Activated CD4-positive, alpha-beta memory T cell treated with anti-CD3 and anti-CD28 coated beads, Interleukin-2, amount 10 ng/mL, durations not matched to agents 7 days and 5 days (primary cell): ENCODE measurements at regions not wholly inside any gene's neighbourhood (a gene's known extent, or its start where the extent isn't known, plus 50 kb on each side); places are given as distances from the start of the nearest gene placed in this dataset.

ENCODE experiments used
- CTCF ChIA-PET: fragments of 350-600 bp; sonication (Branson Sonifier 250); formaldehyde crosslinking; loops from one replicate; lab custom pipeline; 2021; ENCODE audit warnings: antibody characterized with exemption, inconsistent platforms; lab: Charles Lee
- POLR2A ChIA-PET: fragments of 350-600 bp; sonication (Branson Sonifier 250); formaldehyde crosslinking; loops from one replicate; lab custom pipeline; 2021; ENCODE audit warnings: antibody characterized with exemption; lab: Charles Lee
- DNase-seq: peaks from one replicate; pipeline ENCODE4 v3.0.0-alpha.2; 2020
- H3K27ac Mint-ChIP-seq: one replicate; pipeline ENCODE4 v1.8.0; 2021; ENCODE audit warnings: mild to moderate bottlenecking, mixed read lengths
- H3K27me3 Mint-ChIP-seq: one replicate; pipeline ENCODE4 v1.8.0; 2021; ENCODE audit warnings: mixed read lengths
- H3K36me3 Mint-ChIP-seq: one replicate; pipeline ENCODE4 v1.8.0; 2021; ENCODE audit warnings: low read depth, mixed read lengths
- H3K4me1 Mint-ChIP-seq: one replicate; pipeline ENCODE4 v1.8.0; 2021; ENCODE audit warnings: mixed read lengths
- H3K4me3 Mint-ChIP-seq: one replicate; pipeline ENCODE4 v1.8.0; 2021; ENCODE audit warnings: mild to moderate bottlenecking, mixed read lengths
- H3K9me3 Mint-ChIP-seq: one replicate; pipeline ENCODE4 v1.8.0; 2021; ENCODE audit warnings: mixed read lengths

- ChIA-PET POLR2A (no interaction called here), CTCF (no interaction called here)
- Mint-ChIP-seq H3K4me3 (no peak overlapping the region), H3K36me3 (no peaks in the 10 kb centered on the region), H3K27ac (no peak overlapping the region), H3K9me3 (no peaks in the 10 kb centered on the region), H3K27me3 (no peaks in the 10 kb centered on the region), H3K4me1 (no peaks in the 10 kb centered on the region)
- DNase-seq, result no peak
These were observed 441.6 kb downstream of the OMA1 start for GRCh38 chr1:58104960-58105359.

GRCh38 chr1:58096714-58097113 is 449.8 kb downstream of the OMA1 start:
- H3K4me3 Mint-ChIP-seq, result no peak overlapping the region
- ChIA-PET CTCF (no interaction called here), POLR2A (no interaction called here)
- no peaks in the 10 kb centered on the region for H3K36me3 Mint-ChIP-seq
- no peaks in the 10 kb centered on the region for H3K27me3 Mint-ChIP-seq
- H3K4me1 Mint-ChIP-seq, result no peaks in the 10 kb centered on the region
- no peaks in the 10 kb centered on the region for H3K9me3 Mint-ChIP-seq
- no peak for DNase-seq
- H3K27ac Mint-ChIP-seq, result no peak overlapping the region

GRCh38 chr1:58095183-58095582 is 451.3 kb downstream of the OMA1 start:
- H3K4me1 Mint-ChIP-seq, result no peaks in the 10 kb centered on the region
- DNase-seq, result no peak
- ChIA-PET CTCF (no interaction called here), POLR2A (no interaction called here)
- no peaks in the 10 kb centered on the region for H3K36me3 Mint-ChIP-seq
- no peaks in the 10 kb centered on the region for H3K9me3 Mint-ChIP-seq
- H3K4me3 Mint-ChIP-seq, result no peak overlapping the region
- H3K27me3 Mint-ChIP-seq, result no peaks in the 10 kb centered on the region
- no peak overlapping the region for H3K27ac Mint-ChIP-seq

GRCh38 chr1:58094221-58094620 is 452.3 kb downstream of the OMA1 start:
- Mint-ChIP-seq H3K27me3 (no peaks in the 10 kb centered on the region), H3K27ac (no peak overlapping the region), H3K9me3 (no peaks in the 10 kb centered on the region), H3K4me3 (no peak overlapping the region), H3K36me3 (no peaks in the 10 kb centered on the region), H3K4me1 (no peaks in the 10 kb centered on the region)
- CTCF ChIA-PET, result no interaction called here
- POLR2A ChIA-PET, result no interaction called here
- no peak for DNase-seq

- ChIA-PET POLR2A (no interaction called here), CTCF (no interaction called here)
- Mint-ChIP-seq H3K4me1 (no peaks in the 10 kb centered on the region), H3K36me3 (no peaks in the 10 kb centered on the region), H3K27ac (no peak overlapping the region), H3K4me3 (no peak overlapping the region), H3K27me3 (no peaks in the 10 kb centered on the region), H3K9me3 (no peaks in the 10 kb centered on the region)
- DNase-seq, result no peak
These were observed 455.9 kb downstream of the OMA1 start for GRCh38 chr1:58090640-58091039.

- ChIA-PET POLR2A (no interaction called here), CTCF (no interaction called here)
- Mint-ChIP-seq H3K36me3 (no peaks in the 10 kb centered on the region), H3K4me1 (no peaks in the 10 kb centered on the region), H3K27ac (no peak overlapping the region), H3K27me3 (no peaks in the 10 kb centered on the region), H3K9me3 (no peaks in the 10 kb centered on the region), H3K4me3 (no peak overlapping the region)
- no peak for DNase-seq
These were observed 456.5 kb downstream of the OMA1 start for GRCh38 chr1:58089898-58090534.

- Mint-ChIP-seq H3K27me3 (no peaks in the 10 kb centered on the region), H3K27ac (no peak overlapping the region), H3K4me3 (no peak overlapping the region), H3K4me1 (no peaks in the 10 kb centered on the region), H3K9me3 (no peaks in the 10 kb centered on the region), H3K36me3 (no peaks in the 10 kb centered on the region)
- DNase-seq, result no peak
- POLR2A ChIA-PET, result no interaction called here
- CTCF ChIA-PET, result no interaction called here
These were observed 462.3 kb downstream of the OMA1 start for GRCh38 chr1:58084266-58084665.

- H3K4me1 Mint-ChIP-seq, result no peaks in the 10 kb centered on the region
- H3K27ac Mint-ChIP-seq, result no peak overlapping the region
- H3K9me3 Mint-ChIP-seq, result no peaks in the 10 kb centered on the region
- no peak overlapping the region for H3K4me3 Mint-ChIP-seq
- H3K36me3 Mint-ChIP-seq, result no peaks in the 10 kb centered on the region
- DNase-seq, result no peak
- ChIA-PET CTCF (no interaction called here), POLR2A (no interaction called here)
- H3K27me3 Mint-ChIP-seq, result no peaks in the 10 kb centered on the region
These were observed 463.9 kb downstream of the OMA1 start for GRCh38 chr1:58082596-58082995.

- CTCF ChIA-PET, result no interaction called here
- Mint-ChIP-seq H3K9me3 (no peaks in the 10 kb centered on the region), H3K4me1 (no peaks in the 10 kb centered on the region), H3K27me3 (no peaks in the 10 kb centered on the region), H3K27ac (no peak overlapping the region), H3K36me3 (no peaks in the 10 kb centered on the region), H3K4me3 (no peak overlapping the region)
- POLR2A ChIA-PET, result no interaction called here
- DNase-seq, result no peak
These were observed 470.3 kb downstream of the OMA1 start for GRCh38 chr1:58076258-58076657.

- no peaks in the 10 kb centered on the region for H3K4me1 Mint-ChIP-seq
- POLR2A ChIA-PET, result no interaction called here
- CTCF ChIA-PET, result no interaction called here
- no peaks in the 10 kb centered on the region for H3K9me3 Mint-ChIP-seq
- H3K27me3 Mint-ChIP-seq, result no peaks in the 10 kb centered on the region
- H3K36me3 Mint-ChIP-seq, result no peaks in the 10 kb centered on the region
- H3K4me3 Mint-ChIP-seq, result no peak overlapping the region
- no peak for DNase-seq
- H3K27ac Mint-ChIP-seq, result no peak overlapping the region
These were observed 471.3 kb downstream of the OMA1 start for GRCh38 chr1:58075188-58075578.

- no peak for DNase-seq
- Mint-ChIP-seq H3K9me3 (no peaks in the 10 kb centered on the region), H3K4me3 (no peak overlapping the region), H3K4me1 (no peaks in the 10 kb centered on the region), H3K27me3 (no peaks in the 10 kb centered on the region), H3K36me3 (no peaks in the 10 kb centered on the region), H3K27ac (no peak overlapping the region)
- POLR2A ChIA-PET, result no interaction called here
- CTCF ChIA-PET, result no interaction called here
These were observed 474.1 kb downstream of the OMA1 start for GRCh38 chr1:58072450-58072849.

- ChIA-PET CTCF (no interaction called here), POLR2A (no interaction called here)
- H3K4me3 Mint-ChIP-seq, result no peak overlapping the region
- no peaks in the 10 kb centered on the region for H3K9me3 Mint-ChIP-seq
- no peaks in the 10 kb centered on the region for H3K4me1 Mint-ChIP-seq
- no peak overlapping the region for H3K27ac Mint-ChIP-seq
- no peaks in the 10 kb centered on the region for H3K27me3 Mint-ChIP-seq
- DNase-seq, result no peak
- no peaks in the 10 kb centered on the region for H3K36me3 Mint-ChIP-seq
These were observed 479.4 kb downstream of the OMA1 start for GRCh38 chr1:58067082-58067481.

- ChIA-PET CTCF (no interaction called here), POLR2A (no interaction called here)
- no peak overlapping the region for H3K4me3 Mint-ChIP-seq
- DNase-seq, result no peak
- H3K27me3 Mint-ChIP-seq, result no peaks in the 10 kb centered on the region
- H3K4me1 Mint-ChIP-seq, result no peaks in the 10 kb centered on the region
- H3K9me3 Mint-ChIP-seq, result no peaks in the 10 kb centered on the region
- no peaks in the 10 kb centered on the region for H3K36me3 Mint-ChIP-seq
- no peak overlapping the region for H3K27ac Mint-ChIP-seq
These were observed 481.0 kb downstream of the OMA1 start for GRCh38 chr1:58065520-58065919.

GRCh38 chr1:58064166-58064565 is 482.4 kb downstream of the OMA1 start:
- H3K36me3 Mint-ChIP-seq, result no peaks in the 10 kb centered on the region
- CTCF ChIA-PET, result no interaction called here
- no peak overlapping the region for H3K27ac Mint-ChIP-seq
- POLR2A ChIA-PET, result no interaction called here
- DNase-seq, result no peak
- no peaks in the 10 kb centered on the region for H3K27me3 Mint-ChIP-seq
- no peaks in the 10 kb centered on the region for H3K9me3 Mint-ChIP-seq
- H3K4me1 Mint-ChIP-seq, result no peaks in the 10 kb centered on the region
- no peak overlapping the region for H3K4me3 Mint-ChIP-seq
